Stimulated activated CD8-positive, alpha-beta memory T cell treated with anti-CD3 and anti-CD28 coated beads, Interleukin-4, amount 100 ng/mL, for 24 hours (primary cell): ENCODE measurements at regions not wholly inside any gene's neighbourhood (a gene's known extent, or its start where the extent isn't known, plus 50 kb on each side); places are given as distances from the start of the nearest gene placed in this dataset.
"Not testable (repeated sequence)": the region's sequence is repeated elsewhere in the genome, so short reads cannot be mapped to it uniquely, and the experiment has no call there.

Source experiments
- DNase-seq: peaks from one replicate; pipeline ENCODE4 v3.0.0-alpha.2; 2020; ENCODE audit warnings: low read depth

GRCh38 chrX:45668686-45669443 lies 468.2 kb upstream of the DIPK2B start:
- DNase-seq: no peak

- DNase-seq: no peak
Measured at GRCh38 chrX:45667666-45668065, 467.0 kb upstream of the DIPK2B start.

DNA sequence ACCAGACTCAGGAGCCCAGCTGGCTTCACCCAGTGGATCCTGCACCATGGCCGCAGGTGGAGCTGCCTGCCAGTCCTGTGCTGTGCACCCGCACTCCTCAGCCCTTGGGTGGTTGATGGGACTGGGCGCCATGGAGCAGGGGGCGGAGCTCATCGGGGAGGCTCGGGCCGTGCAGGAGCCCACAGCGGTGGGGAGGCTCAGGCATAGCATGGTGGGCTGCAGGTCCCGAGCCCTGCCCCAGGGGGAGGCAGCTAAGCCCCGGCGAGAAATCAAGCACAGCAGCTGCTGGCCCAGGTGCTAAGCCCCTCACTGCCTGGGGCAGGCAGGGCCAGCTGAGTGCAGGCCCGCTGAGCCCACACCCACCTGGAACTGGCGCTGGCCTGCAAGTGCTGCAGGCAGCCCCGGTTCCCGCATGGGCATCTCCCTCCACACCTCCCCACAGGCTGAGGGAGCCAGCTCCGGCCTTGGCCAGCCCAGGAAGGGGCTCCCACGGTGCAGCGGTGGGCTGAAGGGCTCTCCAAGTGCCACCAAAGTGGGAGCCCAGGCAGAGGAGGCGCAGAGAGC lies 464.1 kb upstream of the DIPK2B start:
- no peak for DNase-seq

- no peak for DNase-seq
Measured at GRCh38 chrX:45660477-45660876, 459.8 kb upstream of the DIPK2B start.

- no peak for DNase-seq
Measured at GRCh38 chrX:45633419-45633818, 432.7 kb upstream of the DIPK2B start.

DNA sequence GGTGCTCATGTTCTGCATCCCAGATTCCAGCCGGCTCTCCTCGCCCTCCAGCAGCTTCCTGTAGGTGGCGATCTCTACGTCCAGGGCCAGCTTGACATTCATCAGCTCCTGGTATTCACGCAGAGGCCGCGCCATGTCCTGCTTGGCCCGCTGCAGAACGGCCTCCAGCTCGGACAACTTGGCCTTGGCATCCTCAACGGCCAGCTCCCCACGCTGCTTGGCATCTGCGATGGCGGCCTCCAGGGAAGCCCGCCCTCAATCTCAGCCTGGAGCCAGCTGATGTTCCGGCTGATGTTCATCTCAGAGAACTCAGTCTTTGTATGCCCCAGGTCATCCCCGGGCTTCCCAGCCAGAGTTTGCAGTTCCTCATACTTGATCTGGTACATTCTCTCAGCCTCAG lies 431.8 kb upstream of the DIPK2B start:
- DNase-seq: no peak

GRCh38 chrX:45630078-45630477 lies 429.4 kb upstream of the DIPK2B start:
- no peak for DNase-seq

DNA sequence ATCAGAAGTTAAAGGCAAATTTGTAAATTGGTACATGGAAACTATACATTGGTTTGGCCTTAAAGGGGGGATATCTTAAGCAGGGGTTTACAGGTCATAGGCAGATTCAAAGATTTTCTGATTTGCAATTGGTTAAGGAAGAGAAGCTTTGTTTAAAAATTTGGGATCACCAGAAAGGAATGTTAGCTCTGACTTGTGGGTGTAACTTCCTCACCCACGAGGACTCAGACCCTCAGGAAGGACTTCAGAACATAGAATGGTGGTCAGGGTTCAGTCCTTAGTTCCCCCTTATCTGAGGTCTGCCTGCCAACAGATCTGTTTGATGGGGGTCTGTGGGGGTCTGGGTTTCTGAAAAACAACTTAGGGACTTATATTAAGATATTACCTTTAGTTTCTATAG lies 427.4 kb upstream of the DIPK2B start:
- DNase-seq: no peak

DNA sequence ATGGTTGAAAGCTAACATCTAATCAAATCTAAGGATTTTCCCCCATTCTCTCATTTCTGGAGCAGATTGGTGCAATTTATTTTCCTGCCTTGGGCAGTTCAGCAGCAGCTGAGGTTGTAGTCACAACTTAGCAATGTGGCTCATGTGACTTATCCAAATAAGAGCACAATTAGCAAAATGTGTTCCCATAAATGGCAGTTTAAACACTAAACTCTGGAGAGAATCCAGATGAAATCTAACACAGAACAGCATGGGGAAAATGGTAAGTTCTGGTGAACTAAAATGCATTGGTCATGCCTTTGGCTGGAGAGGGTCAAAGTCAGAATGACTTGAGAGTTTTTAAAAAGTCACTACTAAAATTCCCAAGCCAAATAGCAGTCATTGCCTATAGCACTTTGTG lies 422.6 kb upstream of the DIPK2B start:
- DNase-seq: no peak

DNA sequence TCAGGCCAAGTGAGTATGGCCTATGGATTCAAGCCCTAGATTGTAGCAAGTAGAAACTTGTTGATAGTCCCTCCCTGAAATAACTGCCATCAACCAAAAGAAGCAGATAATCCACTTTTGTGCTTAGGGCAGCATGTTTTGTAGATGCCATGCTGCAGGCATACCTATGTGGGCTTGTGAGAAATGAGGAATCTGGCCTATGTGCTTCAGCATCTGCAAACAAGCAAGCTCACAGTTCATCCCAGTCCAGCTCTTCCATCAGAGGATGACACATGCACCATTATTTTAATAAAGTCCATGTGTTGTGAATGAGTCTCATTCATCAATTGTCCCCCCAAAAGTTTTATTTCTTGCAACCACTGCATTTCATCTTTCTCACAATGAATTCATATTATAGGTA lies 421.9 kb upstream of the DIPK2B start:
- DNase-seq: no peak

- no peak for DNase-seq
Measured at GRCh38 chrX:45622042-45622423, 421.4 kb upstream of the DIPK2B start.

- DNase-seq: no peak
Measured at GRCh38 chrX:45621376-45622041, 420.8 kb upstream of the DIPK2B start.

DNA sequence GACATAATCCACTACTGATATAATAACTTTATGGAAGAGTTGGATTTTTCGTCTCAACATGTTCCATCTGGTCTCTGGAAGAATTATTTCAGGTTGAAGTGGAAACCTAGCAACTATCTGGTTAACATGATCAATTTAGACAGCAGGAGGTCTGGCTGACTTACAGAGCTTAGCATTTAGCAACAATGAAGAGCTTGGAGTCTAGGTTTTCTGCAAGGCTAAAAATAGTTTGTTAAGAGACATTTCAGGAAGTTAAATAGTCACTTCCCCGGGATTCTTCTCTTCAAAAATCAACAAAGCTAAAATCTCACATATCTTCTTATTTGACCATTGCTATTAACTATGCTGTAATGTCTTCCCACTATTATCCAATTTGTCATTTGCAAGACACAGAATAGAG lies 418.6 kb upstream of the DIPK2B start:
- no peak for DNase-seq

- DNase-seq: not testable (repeated sequence)
Measured at GRCh38 chrX:45615591-45615990, 414.9 kb upstream of the DIPK2B start.

DNA sequence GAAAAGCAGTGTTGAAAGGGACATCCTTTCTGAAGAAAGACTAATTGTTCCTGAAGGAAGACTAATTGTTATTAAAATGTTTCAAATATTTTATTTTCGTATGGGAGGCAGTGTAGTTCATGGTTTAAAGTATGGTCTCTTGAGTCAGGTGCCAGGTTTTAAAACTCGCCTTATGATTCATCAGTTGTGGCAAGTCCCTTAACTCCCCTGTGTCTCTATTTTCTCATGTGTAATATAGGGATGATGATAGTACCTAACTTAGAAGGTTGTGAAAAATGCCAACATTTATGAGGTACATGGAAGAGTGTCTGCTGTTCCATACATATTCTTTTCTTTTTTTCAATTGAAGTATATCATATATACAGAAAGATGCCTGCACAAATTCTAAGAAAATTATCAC lies 414.2 kb upstream of the DIPK2B start:
- DNase-seq: no peak

- DNase-seq: no peak
Measured at GRCh38 chrX:45602151-45602550, 401.5 kb upstream of the DIPK2B start.

DNA sequence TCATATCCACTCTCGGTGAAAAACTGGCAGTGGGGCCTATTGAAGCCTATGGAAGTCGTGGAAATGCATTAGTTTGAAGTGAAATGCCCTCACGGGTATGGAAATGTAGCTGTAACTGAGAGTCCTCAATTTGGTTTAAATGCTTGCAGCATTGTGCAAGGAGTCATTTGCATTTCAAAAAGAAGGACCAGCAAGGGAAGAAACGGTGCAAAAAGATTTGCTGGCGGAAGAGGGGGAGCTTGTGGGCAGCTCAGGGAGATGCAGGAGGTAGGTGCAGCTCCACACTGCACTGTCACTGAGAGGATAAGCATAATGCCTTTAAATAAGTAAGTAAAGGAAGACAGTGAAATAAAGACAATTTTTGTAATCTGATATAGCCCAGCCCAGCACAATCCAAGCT lies 400.4 kb upstream of the DIPK2B start:
- DNase-seq: no peak

- no peak for DNase-seq
Measured at GRCh38 chrX:45598861-45599260, 398.2 kb upstream of the DIPK2B start.

- no peak for DNase-seq
Measured at GRCh38 chrX:45596188-45596808, 395.6 kb upstream of the DIPK2B start.

- no peak for DNase-seq
Measured at GRCh38 chrX:45592101-45592500, 391.4 kb upstream of the DIPK2B start.

DNA sequence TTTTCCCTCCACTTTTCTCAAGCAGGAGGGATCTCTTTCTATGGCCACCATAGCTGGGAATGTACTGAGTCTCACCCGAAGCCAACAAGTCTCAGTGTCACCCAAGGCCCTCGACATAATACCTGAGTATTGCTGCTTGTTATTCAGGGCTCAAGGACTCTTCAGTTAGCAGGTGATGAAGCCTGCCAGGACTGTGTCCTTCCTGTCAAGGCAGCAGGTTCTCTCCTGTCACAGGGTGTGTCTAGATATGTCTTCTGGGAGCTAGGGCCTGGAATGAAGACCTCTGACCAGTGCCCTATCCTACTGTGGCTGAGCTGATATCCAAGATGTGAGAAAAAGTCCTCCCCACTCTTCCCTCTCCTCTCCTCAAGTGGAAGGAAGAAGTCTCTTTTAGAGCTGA lies 391.0 kb upstream of the DIPK2B start:
- DNase-seq: no peak

DNA sequence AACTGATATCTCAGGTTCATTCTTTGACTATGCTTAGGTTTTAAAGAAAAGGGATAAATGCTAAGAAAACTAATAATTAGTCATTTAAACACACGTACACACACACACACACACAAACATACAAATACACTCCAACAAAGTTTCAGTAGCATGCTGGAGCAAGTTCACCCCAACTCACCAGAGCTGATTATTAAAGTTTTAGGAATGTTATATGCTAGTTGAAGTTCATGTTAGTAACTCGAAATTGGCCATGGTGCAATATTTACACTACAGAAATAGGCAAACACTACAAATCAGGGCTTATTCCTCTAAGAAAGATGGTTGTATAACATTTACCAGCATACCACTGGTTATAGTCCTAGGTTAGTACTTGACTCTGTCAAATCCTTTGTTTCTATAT lies 384.0 kb upstream of the DIPK2B start:
- DNase-seq: no peak

DNA sequence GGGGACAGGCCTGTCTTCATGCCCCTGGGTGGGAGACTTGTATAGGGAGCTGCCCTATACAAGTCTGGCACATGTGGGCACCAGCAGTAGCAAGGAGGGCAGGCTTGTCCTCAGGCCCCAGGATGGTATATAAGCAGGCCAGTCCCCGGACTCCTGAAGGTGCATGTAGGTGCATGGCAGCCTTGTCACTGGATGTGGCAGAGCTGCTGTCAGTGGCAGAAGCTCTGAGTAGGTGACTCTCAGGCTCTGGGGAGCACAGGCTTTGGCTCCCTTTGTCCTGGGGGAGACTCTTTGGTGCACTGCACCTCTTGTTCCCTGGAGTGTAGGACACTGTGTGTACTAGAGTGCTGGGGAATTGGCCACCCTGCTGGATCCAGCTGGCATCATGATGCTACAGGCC lies 376.7 kb upstream of the DIPK2B start:
- DNase-seq: no peak
